Liver (tissue), 8 donors: ENCODE measurements at regions not wholly inside any gene's neighbourhood (a gene's known extent, or its start where the extent isn't known, plus 50 kb on each side); places are given as distances from the start of the nearest gene placed in this dataset.

ENCODE experiments used
- DNase-seq: peaks from one replicate; pipeline ENCODE4 v3.0.0-alpha.2; 2017; ENCODE audit warnings: low spot score
- H3K27ac ChIP-seq, 2 donors: one replicate each; pipeline ENCODE4 v1.7.0; 2013; ENCODE audit warnings: inconsistent platforms in 2 of 2, low read length in 2 of 2, control low read depth in 1 of 2, low read depth in 1 of 2, mild to moderate bottlenecking in 1 of 2
- H3K27me3 ChIP-seq, 4 donors: one replicate each; pipeline versions ENCODE4 v1.6.1 to v1.7.0; 2013; ENCODE audit warnings: low read length in 3 of 4, inconsistent platforms in 1 of 4, mild to moderate bottlenecking in 1 of 4, moderate library complexity in 1 of 4; ENCODE audit not compliant: control insufficient read depth in 4 of 4, insufficient read depth in 4 of 4
- H3K36me3 ChIP-seq, 4 donors: one replicate each; pipeline versions ENCODE4 v1.6.1 to v1.7.0; 2013; ENCODE audit warnings: low read length in 3 of 4, mild to moderate bottlenecking in 3 of 4, low read depth in 1 of 4, moderate library complexity in 1 of 4; ENCODE audit not compliant: control insufficient read depth in 4 of 4, insufficient read depth in 3 of 4
- H3K4me1 ChIP-seq, 4 donors: one replicate each; pipeline versions ENCODE4 v1.6.1 to v1.7.0; 2013; ENCODE audit warnings: low read length in 3 of 4, mild to moderate bottlenecking in 3 of 4, moderate library complexity in 1 of 4; ENCODE audit not compliant: control insufficient read depth in 4 of 4, insufficient read depth in 4 of 4
- H3K4me3 ChIP-seq, 3 donors: one replicate each; pipeline versions ENCODE4 v1.6.1 to v1.7.0; 2013; ENCODE audit warnings: low read length in 3 of 3, control low read depth in 1 of 3, low read depth in 1 of 3, mild to moderate bottlenecking in 1 of 3
- H3K9ac ChIP-seq, 2 donors: one replicate each; pipeline ENCODE4 v1.7.0; 2013; ENCODE audit warnings: low read length in 2 of 2, mild to moderate bottlenecking in 2 of 2, moderate library complexity in 2 of 2, control low read depth in 1 of 2, low read depth in 1 of 2
- H3K9me3 ChIP-seq, 4 donors: one replicate each; pipeline versions ENCODE4 v1.6.1 to v1.7.0; 2013; ENCODE audit warnings: low read length in 3 of 4; ENCODE audit not compliant: control insufficient read depth in 4 of 4
- EGR1 ChIP-seq, 2 donors: IDR thresholded peaks; 2 replicates each; pipeline ENCODE4 v1.6.1; 2016 to 2018; ENCODE audit warnings: antibody characterized with exemption in 2 of 2, low read depth in 2 of 2
- FOXA1 ChIP-seq: IDR thresholded peaks from 2 replicates; pipeline ENCODE4 v1.6.1; 2016; ENCODE audit warnings: antibody characterized with exemption
- FOXA2 ChIP-seq: IDR thresholded peaks from 2 replicates; pipeline ENCODE4 v1.6.1; 2016; ENCODE audit warnings: antibody characterized with exemption
- GABPA ChIP-seq, 2 donors: IDR thresholded peaks in 1 of 2; conservative IDR thresholded peaks in 1 of 2; 2 replicates each; pipeline ENCODE4 v1.6.1; 2016; ENCODE audit warnings: antibody characterized with exemption in 2 of 2, mild to moderate bottlenecking in 1 of 2, moderate library complexity in 1 of 2
- HNF4G ChIP-seq: IDR thresholded peaks from 2 replicates; pipeline ENCODE4 v1.6.1; 2016; ENCODE audit warnings: antibody characterized with exemption
- JUND ChIP-seq, 2 donors: IDR thresholded peaks; 2 replicates each; pipeline ENCODE4 v1.6.1; 2016; ENCODE audit warnings: antibody characterized with exemption in 2 of 2
- MAX ChIP-seq: IDR thresholded peaks from 2 replicates; pipeline ENCODE4 v1.6.1; 2016; ENCODE audit warnings: antibody characterized with exemption
- NR2F2 ChIP-seq: IDR thresholded peaks from 2 replicates; pipeline ENCODE4 v1.6.1; 2016; ENCODE audit warnings: antibody characterized with exemption
- RAD21 ChIP-seq, 2 donors: IDR thresholded peaks; 2 replicates each; pipeline ENCODE4 v1.6.1; 2016; ENCODE audit warnings: antibody characterized with exemption in 2 of 2, mild to moderate bottlenecking in 2 of 2
- REST ChIP-seq: IDR thresholded peaks from 2 replicates; pipeline ENCODE4 v1.6.1; 2016; ENCODE audit warnings: antibody characterized with exemption, mild to moderate bottlenecking
- RXRA ChIP-seq, 2 donors: IDR thresholded peaks; 2 replicates each; pipeline ENCODE4 v1.6.1; 2017 to 2018; ENCODE audit warnings: antibody characterized with exemption in 2 of 2, mild to moderate bottlenecking in 1 of 2
- SP1 ChIP-seq: IDR thresholded peaks from 2 replicates; pipeline ENCODE4 v1.6.1; 2018; ENCODE audit warnings: antibody characterized with exemption, mild to moderate bottlenecking
- TAF1 ChIP-seq: conservative IDR thresholded peaks from 2 replicates; pipeline ENCODE4 v1.6.1; 2016; ENCODE audit warnings: antibody characterized with exemption, mild to moderate bottlenecking
- YY1 ChIP-seq: IDR thresholded peaks from 2 replicates; pipeline ENCODE4 v1.6.1; 2016; ENCODE audit warnings: antibody characterized with exemption, mild to moderate bottlenecking
- WGBS: extraction: QIAGEN DNeasy Blood & Tissue Kit; methylation state at CpG from one replicate; pipeline ENCODE4 v1.1.7; 2013; 5-methylcytosine and 5-hydroxymethylcytosine counted together
- TF ChIP-seq, protein P1 (sequence below): IDR thresholded peaks from 2 replicates; pipeline ENCODE4 v1.6.1; 2016; ENCODE audit warnings: antibody characterized with exemption
- TF ChIP-seq, protein P2 (sequence below): fragments of 150-350 bp; IDR thresholded peaks from 2 replicates; pipeline ENCODE4 v1.5.1; 2017; ENCODE audit warnings: improper control_type of control experiment, low read depth, low read length; ENCODE audit not compliant: missing input control
- donor health status: healthy.
- donor health status: healthy.
- donor health status: healthy.
- donor health status: healthy.
- donor health status: healthy.

DNA sequence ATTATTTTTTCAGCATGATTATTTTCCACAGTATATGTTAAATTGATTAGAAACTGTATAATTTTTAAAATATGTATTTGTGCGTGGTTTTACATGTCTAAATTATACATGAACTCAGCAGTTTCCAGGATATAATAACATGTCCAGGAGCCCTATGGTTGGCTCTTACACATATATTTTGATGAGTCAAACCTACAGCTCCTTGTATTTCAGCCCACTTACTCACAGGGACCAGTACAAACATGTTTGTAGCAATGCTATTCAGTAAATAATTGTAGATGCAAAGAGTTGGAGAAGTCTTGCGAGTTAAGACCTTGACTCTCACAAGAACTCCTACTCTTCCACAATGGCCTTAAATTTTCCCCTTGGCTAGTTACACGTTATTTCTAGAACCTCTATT, 107.2 kb upstream of the SASH1 start (continued):
- TF ChIP-seq, protein P1, sequence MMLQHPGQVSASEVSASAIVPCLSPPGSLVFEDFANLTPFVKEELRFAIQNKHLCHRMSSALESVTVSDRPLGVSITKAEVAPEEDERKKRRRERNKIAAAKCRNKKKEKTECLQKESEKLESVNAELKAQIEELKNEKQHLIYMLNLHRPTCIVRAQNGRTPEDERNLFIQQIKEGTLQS = no peak
- TF ChIP-seq SP1 = no peak
- TF ChIP-seq FOXA1 = no peak
- TF ChIP-seq TAF1 = no peak

DNA sequence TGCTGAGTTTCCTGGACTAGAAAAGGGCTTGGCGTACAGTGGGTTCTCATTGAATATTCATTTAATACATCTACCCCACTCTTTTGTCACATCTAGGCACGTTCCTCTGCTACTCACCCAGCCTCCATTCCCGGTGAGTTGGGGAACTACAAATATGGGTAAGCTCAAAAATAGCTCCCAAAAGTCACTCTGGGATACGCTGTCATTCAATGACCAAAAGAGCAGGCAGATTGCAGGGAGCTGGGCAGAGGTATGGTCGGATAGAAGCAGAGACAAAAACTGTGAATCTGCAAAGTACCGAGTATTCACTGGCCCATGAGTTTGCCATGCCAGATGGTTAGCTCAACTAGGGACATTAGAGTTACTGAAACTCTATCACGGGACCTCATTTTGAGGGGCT, 103.9 kb upstream of the SASH1 start:
- no peaks in the 10 kb centered on the region for H3K4me1 ChIP-seq
- DNase-seq = no peak
- H3K9me3 ChIP-seq = no peaks in the 10 kb centered on the region
- WGBS = 85% methylated on average over 7 of the region's 7 CpGs
- H3K4me3 ChIP-seq = no peak overlapping the region
- no peak overlapping the region for H3K27ac ChIP-seq
- no peaks in the 10 kb centered on the region for H3K27me3 ChIP-seq
- no peak for TF ChIP-seq GABPA (IDR thresholded peaks at IDR 0.05 in 1 of 2, conservative IDR thresholded peaks at IDR 0.05 in 1 of 2)
- TF ChIP-seq, protein P1 = no peak
- TF ChIP-seq EGR1 (IDR thresholded peaks at IDR 0.05; ENCODE audit: low read depth in 2 of 2) = no peak
- TF ChIP-seq, protein P2, sequence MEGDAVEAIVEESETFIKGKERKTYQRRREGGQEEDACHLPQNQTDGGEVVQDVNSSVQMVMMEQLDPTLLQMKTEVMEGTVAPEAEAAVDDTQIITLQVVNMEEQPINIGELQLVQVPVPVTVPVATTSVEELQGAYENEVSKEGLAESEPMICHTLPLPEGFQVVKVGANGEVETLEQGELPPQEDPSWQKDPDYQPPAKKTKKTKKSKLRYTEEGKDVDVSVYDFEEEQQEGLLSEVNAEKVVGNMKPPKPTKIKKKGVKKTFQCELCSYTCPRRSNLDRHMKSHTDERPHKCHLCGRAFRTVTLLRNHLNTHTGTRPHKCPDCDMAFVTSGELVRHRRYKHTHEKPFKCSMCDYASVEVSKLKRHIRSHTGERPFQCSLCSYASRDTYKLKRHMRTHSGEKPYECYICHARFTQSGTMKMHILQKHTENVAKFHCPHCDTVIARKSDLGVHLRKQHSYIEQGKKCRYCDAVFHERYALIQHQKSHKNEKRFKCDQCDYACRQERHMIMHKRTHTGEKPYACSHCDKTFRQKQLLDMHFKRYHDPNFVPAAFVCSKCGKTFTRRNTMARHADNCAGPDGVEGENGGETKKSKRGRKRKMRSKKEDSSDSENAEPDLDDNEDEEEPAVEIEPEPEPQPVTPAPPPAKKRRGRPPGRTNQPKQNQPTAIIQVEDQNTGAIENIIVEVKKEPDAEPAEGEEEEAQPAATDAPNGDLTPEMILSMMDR = no peak
- TF ChIP-seq SP1 = no peak
- TF ChIP-seq JUND (IDR thresholded peaks at IDR 0.05) = no peak
- no peak for TF ChIP-seq REST
- TF ChIP-seq FOXA2 = no peak
- no peak for TF ChIP-seq HNF4G
- H3K36me3 ChIP-seq = no peaks in the 10 kb centered on the region
- no peak overlapping the region for H3K9ac ChIP-seq

DNA sequence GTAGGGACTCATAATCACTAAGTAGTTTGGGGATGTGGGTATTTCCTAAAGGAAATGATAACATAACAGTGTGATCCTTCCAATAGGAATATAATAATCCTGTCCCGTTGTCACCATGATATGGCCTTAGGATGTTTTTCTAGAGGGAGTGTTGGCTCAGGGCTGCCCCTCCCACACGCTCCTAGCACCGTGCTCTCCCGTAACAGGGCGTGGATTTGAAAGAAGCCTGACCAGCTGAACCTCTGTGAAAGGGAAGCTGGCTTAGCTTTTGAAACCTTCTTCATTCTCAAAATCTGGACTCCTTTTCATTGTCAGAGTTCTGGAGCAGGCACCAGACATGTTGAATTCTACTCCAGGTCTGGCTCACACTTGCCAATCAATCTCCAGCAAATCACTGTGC, 103.4 kb upstream of the SASH1 start:
- no peaks in the 10 kb centered on the region for H3K36me3 ChIP-seq
- 67% methylated on average over 5 of the region's 5 CpGs for WGBS
- TF ChIP-seq FOXA2 (no peak), JUND (IDR thresholded peaks at IDR 0.05) (no peak), MAX (no peak), RXRA (IDR thresholded peaks at IDR 0.05) (no peak), GABPA (IDR thresholded peaks at IDR 0.05 in 1 of 2, conservative IDR thresholded peaks at IDR 0.05 in 1 of 2) (no peak), NR2F2 (no peak), HNF4G (no peak), RAD21 (IDR thresholded peaks at IDR 0.05) (no peak), EGR1 (IDR thresholded peaks at IDR 0.05; ENCODE audit: low read depth in 2 of 2) (no peak), YY1 (no peak), FOXA1 (no peak)
- TF ChIP-seq, protein P1 = no peak
- TF ChIP-seq, protein P2 = no peak

More for the DNA sequence above, 103.4 kb upstream of the SASH1 start:
- no peak overlapping the region for H3K9ac ChIP-seq
- no peak overlapping the region for H3K27ac ChIP-seq
- DNase-seq = no peak
- H3K4me3 ChIP-seq = no peak overlapping the region
- H3K4me1 ChIP-seq = no peaks in the 10 kb centered on the region
- no peaks in the 10 kb centered on the region for H3K27me3 ChIP-seq
- H3K9me3 ChIP-seq = no peaks in the 10 kb centered on the region
